ENCODE measurements at regions not wholly inside any gene's neighbourhood (a gene's known extent, or its start where the extent isn't known, plus 50 kb on each side); places are given as distances from the start of the nearest gene placed in this dataset.

DNA sequence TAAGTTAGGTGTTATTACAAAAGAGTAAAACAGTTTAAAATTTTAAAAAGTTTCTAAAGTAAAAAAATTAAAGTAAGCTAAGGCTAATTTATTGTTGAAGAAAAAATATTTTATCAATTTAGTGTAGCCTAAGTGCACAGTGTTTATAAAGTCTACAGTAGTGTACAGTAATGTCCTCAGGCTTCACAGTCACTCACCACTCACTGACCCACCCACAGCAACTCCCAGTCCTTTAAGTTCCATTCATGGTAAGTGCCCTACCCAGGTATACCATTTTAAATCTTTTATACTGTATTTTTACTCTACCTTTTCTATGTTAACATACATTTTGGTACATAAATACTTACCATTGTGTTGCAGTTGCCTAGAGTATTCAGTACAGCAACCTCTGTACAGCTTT, 120.3 kb upstream of the DKK2 start:
- Histone ChIP-seq H3K36me3 (no peaks in the 10 kb centered on the region), H3K27ac (no peak overlapping the region), H3K4me1 (no peaks in the 10 kb centered on the region), H3K9me3 (no peaks in the 10 kb centered on the region), H3K27me3 (replicated peaks in 1 of 7) (no peaks in the 10 kb centered on the region), H3K4me3 (no peak overlapping the region)
- TF ChIP-seq POLR2AphosphoS5 (IDR thresholded peaks at IDR 0.05) (no peak), POLR2A (IDR thresholded peaks at IDR 0.05) (no peak)
- TF ChIP-seq, protein P1, sequence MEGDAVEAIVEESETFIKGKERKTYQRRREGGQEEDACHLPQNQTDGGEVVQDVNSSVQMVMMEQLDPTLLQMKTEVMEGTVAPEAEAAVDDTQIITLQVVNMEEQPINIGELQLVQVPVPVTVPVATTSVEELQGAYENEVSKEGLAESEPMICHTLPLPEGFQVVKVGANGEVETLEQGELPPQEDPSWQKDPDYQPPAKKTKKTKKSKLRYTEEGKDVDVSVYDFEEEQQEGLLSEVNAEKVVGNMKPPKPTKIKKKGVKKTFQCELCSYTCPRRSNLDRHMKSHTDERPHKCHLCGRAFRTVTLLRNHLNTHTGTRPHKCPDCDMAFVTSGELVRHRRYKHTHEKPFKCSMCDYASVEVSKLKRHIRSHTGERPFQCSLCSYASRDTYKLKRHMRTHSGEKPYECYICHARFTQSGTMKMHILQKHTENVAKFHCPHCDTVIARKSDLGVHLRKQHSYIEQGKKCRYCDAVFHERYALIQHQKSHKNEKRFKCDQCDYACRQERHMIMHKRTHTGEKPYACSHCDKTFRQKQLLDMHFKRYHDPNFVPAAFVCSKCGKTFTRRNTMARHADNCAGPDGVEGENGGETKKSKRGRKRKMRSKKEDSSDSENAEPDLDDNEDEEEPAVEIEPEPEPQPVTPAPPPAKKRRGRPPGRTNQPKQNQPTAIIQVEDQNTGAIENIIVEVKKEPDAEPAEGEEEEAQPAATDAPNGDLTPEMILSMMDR (IDR thresholded peaks at IDR 0.05 in 8 of 11, conservative IDR thresholded peaks at IDR 0.05 in 3 of 11) = no peak
- no peak for DNase-seq
- intact Hi-C loops (cut with DNase I; ENCODE audit: low total_unique reads) = no loop called here

DNA sequence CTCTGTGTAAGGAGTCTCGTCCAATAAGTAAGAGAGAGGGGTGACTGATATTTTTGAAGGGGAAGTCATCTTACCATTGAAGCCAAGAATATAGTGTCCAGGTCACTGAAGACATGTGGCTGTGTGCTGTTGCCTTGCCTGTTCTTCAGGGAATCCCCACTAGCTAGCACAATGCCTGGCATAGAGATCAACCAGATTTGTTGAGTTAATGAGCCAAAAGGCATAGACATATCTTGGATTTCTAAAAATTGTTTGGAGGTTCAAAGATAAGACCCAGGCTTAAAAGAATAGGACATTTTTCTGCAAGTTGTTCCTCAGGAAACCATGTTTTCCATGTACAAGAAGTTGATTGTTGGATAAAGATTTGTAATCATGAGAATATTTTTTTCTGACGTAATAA, 119.3 kb upstream of the DKK2 start:
- H3K36me3 ChIP-seq = no peaks in the 10 kb centered on the region
- no peak for TF ChIP-seq POLR2AphosphoS5 (IDR thresholded peaks at IDR 0.05)
- TF ChIP-seq, protein P1 (IDR thresholded peaks at IDR 0.05 in 8 of 11, conservative IDR thresholded peaks at IDR 0.05 in 3 of 11) = no peak
- TF ChIP-seq POLR2A (IDR thresholded peaks at IDR 0.05) = no peak
- H3K4me1 ChIP-seq = no peaks in the 10 kb centered on the region
- intact Hi-C loops (cut with DNase I; ENCODE audit: low total_unique reads) = no loop called here
- no peaks in the 10 kb centered on the region for H3K27me3 ChIP-seq (replicated peaks in 1 of 7)
- no peaks in the 10 kb centered on the region for H3K9me3 ChIP-seq
- no peak overlapping the region for H3K4me3 ChIP-seq
- 59 to 81% (median 70%) methylated on average over 2 of the region's 2 CpGs for WGBS, 5 donors
- no peak for DNase-seq
- no peak overlapping the region for H3K27ac ChIP-seq

DNA sequence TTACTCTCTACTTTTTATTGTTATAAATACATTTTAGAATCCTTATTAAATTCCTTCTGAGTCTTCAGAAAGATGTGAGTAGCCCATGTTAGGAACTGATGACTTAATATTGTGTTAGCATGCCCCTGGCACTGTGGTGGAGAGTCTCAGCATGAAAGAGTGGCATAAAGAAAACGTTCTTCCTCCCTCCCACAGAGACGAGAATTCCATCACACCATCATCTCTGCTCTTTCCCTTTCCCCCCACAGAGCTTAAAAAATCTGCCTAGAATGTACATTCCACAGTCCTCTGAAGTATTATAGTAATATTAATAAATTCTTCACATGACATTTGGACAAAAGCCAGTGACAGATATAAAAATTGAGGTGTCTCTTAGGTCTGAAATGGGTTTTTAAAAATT, 117.8 kb upstream of the DKK2 start:
- TF ChIP-seq, protein P1 (IDR thresholded peaks at IDR 0.05 in 8 of 11, conservative IDR thresholded peaks at IDR 0.05 in 3 of 11) = no peak
- TF ChIP-seq POLR2AphosphoS5 (IDR thresholded peaks at IDR 0.05) = no peak
- TF ChIP-seq POLR2A (IDR thresholded peaks at IDR 0.05) = no peak
- no peaks in the 10 kb centered on the region for H3K36me3 ChIP-seq
- no peak overlapping the region for H3K4me3 ChIP-seq
- no peak for DNase-seq
- H3K4me1 ChIP-seq = no peaks in the 10 kb centered on the region
- intact Hi-C loops (cut with DNase I; ENCODE audit: low total_unique reads) = no loop called here
- 30 to 57% (median 43%) methylated on average over 2 of the region's 2 CpGs for WGBS, 5 donors
- no peak overlapping the region for H3K27ac ChIP-seq
- no peaks in the 10 kb centered on the region for H3K27me3 ChIP-seq (replicated peaks in 1 of 7)
- no peaks in the 10 kb centered on the region for H3K9me3 ChIP-seq

DNA sequence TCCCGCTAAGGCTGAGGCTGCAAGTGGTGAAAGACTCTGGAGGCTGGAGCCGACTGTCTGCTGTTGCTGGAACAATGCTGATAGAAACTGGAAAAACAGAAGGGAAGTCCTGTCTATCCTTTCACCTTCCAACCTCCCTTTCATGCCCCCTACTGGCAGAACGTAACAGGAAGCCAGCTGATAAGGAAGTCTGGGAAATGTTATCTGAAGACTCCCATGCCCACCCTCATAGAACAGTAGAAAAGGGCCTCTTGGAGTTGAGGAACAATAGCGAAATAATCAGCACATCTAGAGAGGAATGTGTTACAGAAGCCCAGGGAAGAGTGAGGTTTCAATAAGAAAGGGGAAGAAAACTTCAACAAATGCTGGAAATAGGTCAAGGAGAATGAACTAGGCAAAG, 117.1 kb upstream of the DKK2 start:
- no peaks in the 10 kb centered on the region for H3K4me1 ChIP-seq
- H3K36me3 ChIP-seq = no peaks in the 10 kb centered on the region
- no peak overlapping the region for H3K27ac ChIP-seq
- TF ChIP-seq POLR2A (IDR thresholded peaks at IDR 0.05) = no peak
- TF ChIP-seq, protein P1 (IDR thresholded peaks at IDR 0.05 in 8 of 11, conservative IDR thresholded peaks at IDR 0.05 in 3 of 11) = no peak
- TF ChIP-seq POLR2AphosphoS5 (IDR thresholded peaks at IDR 0.05) = no peak
- H3K9me3 ChIP-seq = no peaks in the 10 kb centered on the region
- no peak for DNase-seq
- 53 to 56% (median 54%) methylated on average over 4 of the region's 4 CpGs for WGBS, 5 donors
- no peaks in the 10 kb centered on the region for H3K27me3 ChIP-seq (replicated peaks in 1 of 7)
- no peak overlapping the region for H3K4me3 ChIP-seq
- intact Hi-C loops (cut with DNase I; ENCODE audit: low total_unique reads) = no loop called here
